Sciatic nerve (tissue), 2 donors: ENCODE measurements at regions not wholly inside any gene's neighbourhood (a gene's known extent, or its start where the extent isn't known, plus 50 kb on each side); places are given as distances from the start of the nearest gene placed in this dataset.
"Not testable (repeated sequence)": the region's sequence is repeated elsewhere in the genome, so short reads cannot be mapped to it uniquely, and the experiment has no call there.

ENCODE experiments used
- ATAC-seq: fragments of 200-7000 bp; cut with Tn5 transposase; one replicate; pipeline ENCODE4 v1.9.1; 2020; ENCODE audit warnings: mild to moderate bottlenecking, moderate library complexity
- DNase-seq: peaks from one replicate; pipeline ENCODE4 v3.0.0-alpha.2; 2020; ENCODE audit warnings: low spot score
- intact Hi-C: fragments of 100-400 bp; cut with DNase I; formaldehyde crosslinking; loops from one replicate; pipeline ENCODE4 v1.14.2; 2022
- donor health status: DM: no; HTN: no; CAD: no.
- donor health status: DM: no; HTN: no; CAD: no.

DNA sequence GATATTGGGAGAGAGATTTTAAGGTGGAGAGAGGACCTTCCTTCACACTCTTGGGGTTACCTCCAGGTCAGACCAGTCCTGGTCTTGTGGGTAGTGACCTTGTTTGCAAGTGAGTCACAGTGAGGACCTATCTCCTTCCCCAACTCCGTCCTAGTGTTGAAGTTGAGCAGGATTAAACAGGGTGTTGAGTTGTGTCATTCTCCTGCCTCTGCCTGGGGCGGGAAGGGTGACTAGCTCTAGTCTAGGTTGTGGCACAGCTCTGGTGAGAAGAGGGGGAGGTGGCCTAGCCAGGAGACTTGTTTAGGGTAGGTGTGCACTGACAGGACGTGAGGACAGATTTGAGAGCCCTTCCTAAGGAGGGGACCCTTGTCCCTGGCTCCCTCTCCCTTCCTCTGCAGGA lies 119.6 kb upstream of the PITX1 start:
- intact Hi-C loops = no loop called here
- no peak for ATAC-seq
- no peak for DNase-seq

DNA sequence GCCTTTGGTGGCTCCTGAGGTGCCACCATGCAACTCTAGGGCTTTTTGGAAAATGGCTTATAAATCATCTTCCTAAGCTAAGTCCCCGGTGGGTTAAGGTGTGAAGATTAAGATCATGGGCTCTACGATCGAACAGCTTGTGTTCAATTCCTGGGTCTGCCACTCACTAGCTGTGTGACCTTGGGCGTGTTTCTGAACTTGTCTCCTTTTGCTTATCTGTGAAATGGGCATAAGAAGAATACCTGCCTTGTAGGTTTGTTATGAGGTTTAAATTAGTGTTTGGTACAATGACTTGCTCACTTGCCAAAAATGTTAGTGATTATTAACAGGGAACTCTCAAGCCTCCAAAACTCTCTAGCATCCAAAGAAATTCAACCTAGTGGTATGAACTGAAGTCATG lies 119.2 kb upstream of the PITX1 start:
- DNase-seq (no peak), ATAC-seq (no peak)
- intact Hi-C loops = no loop called here

DNA sequence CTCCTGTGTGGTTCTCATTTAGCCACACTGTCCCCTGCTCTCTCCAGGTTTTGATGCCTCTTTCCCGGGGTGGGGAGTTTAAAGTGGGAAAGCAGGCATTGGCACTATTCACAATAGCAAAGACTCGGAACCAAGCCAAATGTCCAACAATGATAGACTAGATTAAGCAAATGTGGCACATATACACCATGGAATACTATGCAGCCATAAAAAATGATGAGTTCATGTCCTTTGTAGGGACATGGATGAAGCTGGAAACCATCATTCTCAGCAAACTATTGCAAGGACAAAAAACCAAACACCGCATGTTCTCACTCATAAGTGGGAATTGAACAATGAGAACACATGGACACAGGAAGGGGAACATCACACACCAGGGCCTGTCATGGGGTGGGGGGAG lies 117.6 kb upstream of the PITX1 start:
- intact Hi-C loops, DNase-seq, ATAC-seq: not testable (repeated sequence)

DNA sequence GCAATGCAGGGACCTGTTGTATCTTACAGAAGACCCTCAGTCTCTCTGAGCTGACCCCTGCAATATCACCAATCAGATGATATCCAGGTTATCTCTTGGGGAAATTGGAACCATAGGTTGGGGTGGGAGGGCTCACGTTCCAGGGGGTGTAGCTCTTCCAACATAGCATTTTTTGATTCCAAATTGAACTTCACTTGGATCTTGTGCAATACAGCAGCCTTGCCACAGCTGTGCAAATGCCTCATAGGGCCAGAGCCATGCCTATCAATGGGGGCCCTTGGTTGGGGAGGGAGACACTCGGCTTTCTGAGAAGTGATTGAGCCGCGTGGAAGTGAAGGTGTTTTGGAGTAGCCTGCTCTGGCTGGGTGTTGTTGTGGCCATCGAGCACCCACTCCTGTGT lies 117.2 kb upstream of the PITX1 start:
- no peak for DNase-seq
- ATAC-seq = no peak
- intact Hi-C loops = no loop called here

DNA sequence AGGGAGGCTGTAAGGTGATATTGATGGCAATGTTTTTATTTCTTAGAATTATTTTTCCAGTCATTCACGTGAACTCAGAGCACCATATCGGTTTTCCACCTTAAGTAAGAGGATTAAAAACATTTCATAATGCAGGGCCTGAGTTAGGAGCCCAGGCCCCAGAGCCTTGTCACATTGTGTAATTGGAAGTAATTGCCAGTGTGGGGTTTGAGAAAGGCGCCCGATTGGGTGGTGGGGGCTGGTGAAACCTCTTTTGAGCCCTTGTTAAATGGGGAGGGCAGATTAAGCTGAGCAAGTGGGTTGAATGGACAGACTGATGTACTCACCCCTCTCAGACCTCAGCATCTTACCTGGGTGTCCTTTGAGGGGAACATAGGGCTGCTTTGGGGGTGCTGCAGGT lies 116.7 kb upstream of the PITX1 start:
- ATAC-seq (no peak), DNase-seq (no peak)
- intact Hi-C loops = no loop called here

DNA sequence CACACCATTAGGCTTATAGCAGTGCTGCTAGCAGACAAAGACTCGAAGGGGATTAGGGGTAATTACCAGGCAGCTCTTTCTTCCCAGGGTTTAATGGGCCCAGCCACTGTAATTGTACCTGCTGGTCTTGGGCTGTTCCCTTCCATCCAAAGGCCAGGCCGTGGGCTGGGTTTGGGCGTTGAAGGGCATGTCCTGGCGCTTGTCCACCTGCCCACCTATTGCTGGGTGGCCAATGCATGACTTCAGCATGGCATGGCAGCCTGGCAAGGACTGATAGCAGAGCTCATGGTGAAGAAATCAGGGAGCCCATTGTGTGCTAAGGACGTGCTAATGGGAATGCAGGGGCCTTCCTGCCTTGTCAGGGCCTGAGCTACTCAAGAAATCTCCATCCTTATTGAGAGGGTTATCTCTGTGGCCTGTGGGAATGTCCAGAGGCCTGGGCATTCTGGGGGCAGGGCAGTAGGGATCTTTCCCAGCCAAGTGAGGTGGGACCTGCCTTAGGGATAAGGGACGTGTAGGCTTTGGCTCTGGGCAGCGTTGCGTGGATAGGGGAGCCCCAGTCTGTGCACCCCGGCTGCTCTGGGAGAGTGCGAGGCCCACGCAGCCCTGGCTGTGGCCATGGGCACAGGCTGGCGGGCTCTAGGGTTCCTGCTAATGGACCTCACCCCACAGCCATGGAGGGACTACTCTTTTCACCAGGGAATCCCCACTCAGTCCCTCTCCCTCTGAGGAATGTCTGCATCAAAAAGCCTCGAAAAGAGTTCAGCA lies 116.1 kb upstream of the PITX1 start:
- ATAC-seq (no peak), DNase-seq (no peak)
- intact Hi-C loops = no loop called here

DNA sequence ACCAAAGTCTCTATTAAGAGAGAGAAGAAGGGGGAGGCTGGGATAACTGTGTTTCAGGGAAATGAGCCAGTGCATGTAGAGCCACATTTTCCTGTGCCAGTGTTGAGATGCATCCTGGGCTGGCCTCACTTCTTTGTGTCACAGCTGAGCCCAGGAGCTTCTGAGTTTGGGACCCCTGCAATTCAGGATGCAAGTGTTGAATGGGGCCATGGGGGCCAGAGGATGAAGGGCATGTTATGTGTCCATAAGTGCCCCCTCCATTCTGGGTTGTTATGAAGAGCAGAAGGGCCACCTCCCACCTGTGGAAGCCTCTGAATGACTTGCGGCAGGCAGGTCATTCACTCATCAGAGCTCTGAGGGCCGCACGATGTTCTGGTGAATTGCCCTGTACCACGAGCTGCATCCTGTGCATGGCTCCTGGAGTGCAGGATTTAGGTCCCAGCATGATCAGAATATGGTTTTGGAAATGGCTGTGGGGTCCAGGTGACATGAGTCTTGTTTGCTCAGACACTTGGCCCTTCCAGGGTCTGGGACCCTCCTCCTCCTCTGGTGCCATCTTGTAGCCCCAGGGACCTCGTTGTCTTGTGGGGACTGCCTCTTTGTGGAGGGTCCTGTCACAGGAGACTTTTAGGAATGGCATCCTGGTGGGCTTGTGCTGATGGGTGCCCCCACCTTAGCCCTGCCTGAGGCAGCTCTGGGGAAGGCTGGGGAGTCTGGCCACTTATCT lies 115.4 kb upstream of the PITX1 start:
- DNase-seq (no peak), ATAC-seq (no peak)
- intact Hi-C loops = no loop called here

DNA sequence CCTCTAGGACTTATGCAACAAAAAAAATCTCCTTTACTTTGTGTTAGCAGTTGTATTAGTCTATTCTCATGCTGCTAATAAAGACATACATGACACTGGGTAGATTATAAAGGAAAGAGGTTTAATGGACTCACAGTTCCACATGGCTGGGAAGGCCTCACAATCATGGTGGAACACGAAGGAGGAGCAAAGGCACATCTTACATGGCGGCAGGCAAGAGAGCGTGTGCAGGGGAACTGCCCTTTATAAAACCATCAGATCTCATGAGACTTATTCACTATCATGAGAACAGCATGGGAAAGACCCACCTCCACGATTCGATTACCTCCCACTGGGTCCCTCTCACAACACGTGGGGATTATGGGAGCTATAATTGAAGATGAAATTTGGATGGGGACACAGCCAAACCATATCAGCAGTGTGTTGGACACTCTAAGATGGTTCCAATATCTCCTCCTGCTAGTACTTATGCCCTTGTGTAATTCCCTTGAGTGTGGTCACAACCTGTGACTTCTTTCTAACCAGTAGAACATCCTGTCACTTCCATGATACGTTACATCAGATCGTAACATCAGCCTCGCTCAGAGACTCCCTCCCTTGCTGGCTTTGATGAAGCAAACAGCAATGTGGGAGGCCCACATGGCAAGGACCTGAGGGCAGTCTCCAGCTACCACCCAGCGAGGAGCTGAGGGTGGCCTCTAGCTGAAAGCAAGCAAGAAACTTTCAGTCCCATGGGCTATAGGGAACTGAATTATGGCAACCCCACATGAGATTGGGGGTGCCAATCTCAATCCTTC lies 113.5 kb upstream of the PITX1 start:
- intact Hi-C loops = no loop called here
- no peak for DNase-seq
- ATAC-seq = no peak

DNA sequence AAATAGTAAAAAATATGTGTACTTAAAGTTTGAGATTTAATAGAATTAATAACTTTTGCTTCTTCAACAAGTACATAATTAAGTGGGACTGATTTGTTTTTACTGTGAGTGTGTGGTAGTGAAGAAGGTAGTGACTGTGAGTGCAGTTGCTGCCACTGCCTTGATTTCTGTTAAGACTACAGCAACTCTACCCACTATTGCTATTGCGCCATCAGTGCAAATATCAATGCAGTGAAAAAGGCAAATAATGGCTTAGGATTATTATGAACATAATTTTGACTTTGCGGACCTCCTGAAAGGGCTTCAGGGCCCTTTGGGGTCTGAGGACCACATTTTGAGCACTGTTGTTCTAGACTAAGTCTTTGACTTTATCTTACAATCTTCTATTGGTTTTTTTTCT lies 112.0 kb upstream of the PITX1 start:
- ATAC-seq (no peak), DNase-seq (no peak)
- intact Hi-C loops = no loop called here

DNA sequence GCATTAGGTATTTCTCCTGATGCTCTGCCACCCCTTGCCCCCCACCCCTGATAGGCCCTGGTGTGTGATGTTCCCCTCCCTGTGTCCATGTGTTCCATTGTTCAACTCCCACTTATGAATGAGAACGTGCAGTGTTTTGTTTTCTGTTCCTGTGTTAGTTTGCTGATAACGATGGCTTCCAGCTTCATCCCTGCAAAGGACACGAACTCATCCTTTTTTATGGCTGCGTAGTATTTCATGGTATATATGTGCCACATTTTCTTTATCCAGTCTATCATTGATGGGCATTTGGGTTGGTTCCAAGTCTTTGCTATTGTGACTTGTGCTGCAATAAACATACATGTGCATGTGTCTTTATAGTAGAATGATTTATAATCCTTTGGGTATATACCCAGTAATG lies 109.7 kb upstream of the PITX1 start:
- DNase-seq, ATAC-seq, intact Hi-C loops: not testable (repeated sequence)

DNA sequence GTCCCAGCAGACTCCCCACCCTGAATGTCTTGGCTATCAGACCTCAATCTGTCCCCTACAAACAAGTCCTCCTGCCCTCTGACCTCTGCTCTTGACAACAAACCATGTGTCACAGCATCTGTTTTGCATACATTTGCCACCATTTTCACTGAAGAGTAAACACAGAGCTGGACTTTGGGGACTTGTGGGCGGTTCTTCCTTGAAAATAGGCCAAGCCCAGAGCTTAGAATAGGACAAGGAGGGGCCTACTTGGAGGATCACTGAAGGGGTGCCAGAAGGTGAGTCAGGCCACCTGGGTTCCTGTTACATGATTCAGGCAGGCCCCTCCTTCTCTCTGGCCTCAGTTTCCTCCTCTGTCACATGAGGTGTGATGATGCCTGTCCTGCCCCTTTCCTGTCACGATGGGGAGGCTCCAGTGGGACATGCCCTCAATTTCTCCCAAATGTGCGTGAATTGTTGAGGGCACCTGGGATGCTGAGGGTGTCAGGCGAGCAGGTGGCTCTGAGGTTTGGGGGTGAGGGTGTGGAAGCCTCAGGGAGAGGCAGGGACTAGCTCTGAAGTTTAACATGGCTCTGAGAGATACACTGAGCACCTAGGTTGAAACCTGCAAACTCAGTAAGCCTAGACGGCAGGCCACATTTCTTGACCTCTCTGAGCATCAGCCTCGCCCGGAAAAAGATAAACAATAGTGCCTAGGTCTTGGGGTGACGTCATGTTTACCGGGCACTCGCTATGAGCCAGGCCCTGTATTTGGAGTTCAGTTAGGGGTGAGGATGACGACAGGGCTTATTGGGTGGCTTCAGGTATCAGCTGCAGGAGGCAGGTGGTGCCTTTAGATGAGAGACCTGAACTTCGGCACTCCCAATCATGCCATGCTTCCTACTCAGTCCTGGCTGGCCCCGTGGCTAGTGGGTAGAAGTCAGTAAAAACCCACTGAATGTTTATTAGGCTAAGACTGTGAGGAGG lies 107.6 kb upstream of the PITX1 start:
- intact Hi-C loops = no loop called here
- ATAC-seq = no peak
- no peak for DNase-seq

DNA sequence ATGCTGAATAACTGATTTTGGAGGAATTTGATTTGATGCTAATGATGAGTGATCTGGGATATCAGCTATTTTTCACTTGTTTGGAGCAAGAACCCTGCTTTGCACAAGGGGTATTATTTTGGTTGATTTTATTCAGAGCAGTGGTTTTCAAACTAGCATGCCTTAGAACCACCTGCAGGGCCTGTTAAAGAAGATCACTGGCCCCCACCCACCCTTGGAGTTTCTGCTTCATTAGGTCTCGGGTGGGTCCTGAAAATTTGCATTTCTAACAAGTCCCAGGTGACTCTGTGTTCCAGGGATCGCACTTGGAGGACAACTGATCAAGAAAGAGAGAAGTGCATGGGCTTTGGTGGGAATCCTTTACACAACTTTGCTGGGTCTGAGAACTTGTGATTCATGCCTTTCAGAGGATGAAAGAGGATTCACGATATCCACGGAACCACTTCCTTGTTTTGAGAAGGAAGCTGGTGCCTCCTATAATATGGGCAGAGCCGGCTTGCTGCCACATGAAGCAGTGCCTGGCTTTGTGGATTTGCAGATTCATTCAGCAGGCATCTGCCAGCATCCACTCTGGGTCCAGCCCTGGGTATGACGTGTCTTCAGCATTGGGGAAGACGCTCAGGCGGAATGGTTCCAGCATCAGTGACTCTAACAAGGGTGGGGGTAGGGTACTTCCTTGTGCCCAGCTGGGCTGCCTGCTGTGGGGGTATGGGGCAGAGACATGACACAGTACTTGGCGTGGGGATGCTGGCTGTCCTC lies 106.6 kb upstream of the PITX1 start:
- DNase-seq (no peak), ATAC-seq (peak; percentile 26)
- intact Hi-C loops = no loop called here

DNA sequence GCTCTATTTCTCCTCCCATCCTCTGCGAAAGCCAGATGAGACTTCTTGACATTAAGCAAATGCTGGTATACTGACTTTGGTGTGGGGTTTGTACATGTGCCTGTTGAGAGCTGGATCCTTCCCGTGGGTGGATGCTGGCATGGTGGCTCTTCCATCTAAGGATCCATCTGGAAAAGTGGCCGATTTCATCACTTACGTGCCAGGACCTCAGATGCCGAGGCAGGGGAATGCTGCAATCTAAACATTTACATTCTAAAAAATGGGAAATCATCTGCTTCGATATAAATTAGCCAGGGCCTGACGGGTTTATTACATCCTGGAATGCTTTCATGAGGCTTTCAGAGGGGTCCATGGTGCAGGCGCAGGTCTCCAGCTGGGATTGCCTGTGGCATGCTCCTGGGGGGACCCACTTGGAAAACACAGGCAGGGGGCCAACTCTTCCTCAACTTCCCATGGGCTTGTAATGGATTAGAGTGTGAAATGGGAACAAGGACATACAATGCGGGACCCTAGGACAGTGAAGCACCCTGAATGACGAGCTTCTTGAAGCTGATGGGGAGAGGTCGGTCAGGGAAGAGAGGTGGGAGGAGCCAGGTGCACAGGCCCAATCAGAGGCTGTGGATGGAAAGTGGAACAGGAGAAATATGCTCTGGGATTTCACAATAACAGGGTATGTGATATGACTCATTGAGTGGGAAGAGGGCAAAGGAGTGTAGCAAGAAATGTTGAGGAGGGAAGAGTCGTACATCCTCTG lies 105.5 kb upstream of the PITX1 start:
- no peak for ATAC-seq
- intact Hi-C loops = no loop called here
- no peak for DNase-seq

DNA sequence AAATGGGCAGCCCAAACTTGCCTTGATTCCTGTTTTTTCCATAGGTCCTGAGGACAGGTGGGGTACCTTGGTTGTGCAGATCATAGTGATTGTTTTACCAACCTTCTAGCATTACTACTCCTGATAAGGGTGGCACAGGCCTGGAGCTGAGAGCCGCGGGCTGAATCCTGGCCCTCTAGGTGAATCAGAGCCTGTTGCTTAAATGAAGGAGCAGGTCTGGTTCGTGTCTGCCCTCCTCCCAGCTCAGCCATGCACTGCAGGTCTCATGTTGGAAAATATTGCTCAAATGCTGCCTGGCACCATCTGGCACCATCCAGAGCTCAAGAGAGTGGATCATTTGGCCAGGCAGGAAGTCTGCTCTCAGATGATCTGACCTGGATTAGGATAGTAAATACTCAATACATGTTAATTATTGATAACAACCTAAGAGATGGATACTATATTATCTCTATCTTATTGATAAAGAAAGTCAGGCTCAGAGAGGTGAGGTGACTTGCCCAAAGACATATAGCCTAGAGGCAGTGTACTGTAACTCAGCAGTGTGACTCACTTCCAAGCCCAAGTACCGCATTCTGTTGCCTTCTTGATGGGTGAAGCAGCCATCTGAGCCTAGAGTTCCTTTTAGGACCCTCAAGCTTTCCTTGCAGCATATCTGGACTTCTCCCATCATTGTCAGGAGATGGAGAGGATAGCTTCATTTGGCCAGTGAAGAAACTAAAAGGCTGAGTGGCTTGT lies 104.3 kb upstream of the PITX1 start:
- no peak for DNase-seq

DNA sequence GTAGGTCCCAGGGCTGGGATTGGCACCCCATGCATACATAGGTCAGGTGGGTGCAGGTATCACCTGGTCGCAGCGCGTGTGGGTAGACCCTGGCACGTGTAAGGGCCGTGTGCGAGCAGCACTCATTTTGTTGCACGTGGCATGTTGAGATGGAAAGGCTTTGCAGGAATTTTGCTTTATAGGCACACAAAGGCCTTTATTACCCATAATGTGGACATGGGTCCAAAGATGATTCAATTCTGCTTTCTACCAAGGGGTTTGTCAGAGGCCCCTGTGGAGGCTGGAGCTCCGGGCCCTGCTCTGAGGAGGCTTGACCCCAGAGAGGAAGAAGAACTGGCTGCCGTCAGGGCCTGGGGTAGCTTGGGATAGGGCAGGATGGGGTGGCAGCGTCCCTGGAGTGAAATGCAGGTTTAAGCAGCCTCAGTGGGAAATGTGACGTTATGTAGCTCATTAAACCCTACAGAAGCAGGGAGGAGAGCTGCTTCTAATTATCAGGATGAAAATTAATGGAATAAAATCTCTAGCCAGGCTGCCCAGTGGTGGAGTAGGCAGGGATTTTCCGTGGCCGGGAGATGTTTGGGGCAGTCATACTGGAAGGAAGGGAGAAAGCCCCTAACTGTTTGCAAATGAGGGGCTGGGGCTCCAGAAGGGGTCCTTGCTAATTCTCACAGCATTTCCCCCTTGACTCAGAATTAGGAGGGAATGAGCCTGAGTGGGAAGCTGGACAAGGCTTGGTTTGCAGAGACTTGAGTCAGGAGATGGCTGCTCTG lies 103.3 kb upstream of the PITX1 start:
- ATAC-seq = no peak
- intact Hi-C loops = no loop called here
- no peak for DNase-seq

More for the DNA sequence above, 104.3 kb upstream of the PITX1 start:
- no peak for ATAC-seq
- intact Hi-C loops = no loop called here

DNA sequence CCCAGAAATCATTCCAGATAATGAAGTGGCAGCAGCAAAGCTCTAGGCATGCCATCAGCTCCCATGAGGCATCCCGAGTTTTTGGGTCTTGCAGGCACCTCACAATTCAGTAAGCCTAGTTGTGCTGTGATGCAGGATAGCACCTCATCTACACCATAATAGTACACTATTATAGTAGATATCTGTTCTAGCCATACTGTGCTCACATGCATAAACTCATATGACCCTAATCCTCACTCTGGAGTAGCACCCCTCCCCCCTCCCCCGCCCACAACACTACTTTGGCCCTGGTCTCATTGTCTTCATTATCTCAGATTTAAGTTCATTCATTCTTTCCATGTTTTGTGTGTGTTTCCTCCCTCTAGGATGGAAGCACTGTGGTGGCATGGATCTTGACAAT lies 102.5 kb upstream of the PITX1 start:
- DNase-seq (no peak), ATAC-seq (no peak)
- intact Hi-C loops = no loop called here
